ENCODE measurements at regions not wholly inside any gene's neighbourhood (a gene's known extent, or its start where the extent isn't known, plus 50 kb on each side); places are given as distances from the start of the nearest gene placed in this dataset.

GRCh38 chr6:14501240-14501639, 383.7 kb downstream of the CD83 start:
- H4K8ac ChIP-seq (replicated peaks; ENCODE audit: insufficient read length, low read depth, low read length) = no peak overlapping the region
- no peak overlapping the region for H2AFZ ChIP-seq (ENCODE audit: low read length)
- peaks cover 14 to 19% of the 10 kb centered on the region in 2 experiments for H3K4me1 Mint-ChIP-seq
- no peak overlapping the region for H3K56ac ChIP-seq (ENCODE audit: insufficient read length, low read depth, low read length)
- no peaks in the 10 kb centered on the region for H3K9me3 ChIP-seq (ENCODE audit: control insufficient read depth, low read depth, low read length)
- H3K4me1 ChIP-seq (ENCODE audit: insufficient read depth, low read length) = no peaks in the 10 kb centered on the region; the same call in 1 of the 2 replicates
- no CpG with 5 or more reads among the region's 7 CpGs for WGBS (ENCODE audit: extremely low coverage, insufficient read length, low lambda C conversion rate)
- H3T11ph ChIP-seq (ENCODE audit: low read length) = no peak overlapping the region
- peaks cover 0 to 9% (median 5%) of the 10 kb centered on the region in 3 experiments; a peak in 5 of 7 replicates for H3K36me3 Mint-ChIP-seq (ENCODE audit: insufficient read depth in 1 of 3, low read depth in 3 of 3)
- H3K27ac ChIP-seq (ENCODE audit: insufficient read length, low read depth, low read length) = no peak overlapping the region
- H3K27me3 ChIP-seq (ENCODE audit: insufficient read depth, low read length) = no peaks in the 10 kb centered on the region
- H2BK15ac ChIP-seq (ENCODE audit: low read depth, low read length) = no peak overlapping the region
- H3K4ac ChIP-seq (ENCODE audit: low read depth, low read length) = no peak overlapping the region
- no peaks in the 10 kb centered on the region for H3K23me2 ChIP-seq (ENCODE audit: insufficient read length, low read depth, low read length, poor library complexity, severe bottlenecking)
- no peak overlapping the region for H3K18ac ChIP-seq (ENCODE audit: insufficient read length, low read depth, low read length)
- H3K79me2 ChIP-seq (ENCODE audit: insufficient read depth, low read length) = no peaks in the 10 kb centered on the region
- no peak overlapping the region for H2BK5ac ChIP-seq (ENCODE audit: insufficient read length, low read length)
- TF ChIP-seq, protein P1, sequence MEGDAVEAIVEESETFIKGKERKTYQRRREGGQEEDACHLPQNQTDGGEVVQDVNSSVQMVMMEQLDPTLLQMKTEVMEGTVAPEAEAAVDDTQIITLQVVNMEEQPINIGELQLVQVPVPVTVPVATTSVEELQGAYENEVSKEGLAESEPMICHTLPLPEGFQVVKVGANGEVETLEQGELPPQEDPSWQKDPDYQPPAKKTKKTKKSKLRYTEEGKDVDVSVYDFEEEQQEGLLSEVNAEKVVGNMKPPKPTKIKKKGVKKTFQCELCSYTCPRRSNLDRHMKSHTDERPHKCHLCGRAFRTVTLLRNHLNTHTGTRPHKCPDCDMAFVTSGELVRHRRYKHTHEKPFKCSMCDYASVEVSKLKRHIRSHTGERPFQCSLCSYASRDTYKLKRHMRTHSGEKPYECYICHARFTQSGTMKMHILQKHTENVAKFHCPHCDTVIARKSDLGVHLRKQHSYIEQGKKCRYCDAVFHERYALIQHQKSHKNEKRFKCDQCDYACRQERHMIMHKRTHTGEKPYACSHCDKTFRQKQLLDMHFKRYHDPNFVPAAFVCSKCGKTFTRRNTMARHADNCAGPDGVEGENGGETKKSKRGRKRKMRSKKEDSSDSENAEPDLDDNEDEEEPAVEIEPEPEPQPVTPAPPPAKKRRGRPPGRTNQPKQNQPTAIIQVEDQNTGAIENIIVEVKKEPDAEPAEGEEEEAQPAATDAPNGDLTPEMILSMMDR (conservative IDR thresholded peaks at IDR 0.05) = no peak
- H4K91ac ChIP-seq (ENCODE audit: insufficient read length, low read depth, low read length) = no peak overlapping the region
- H2AK5ac ChIP-seq (ENCODE audit: insufficient read length, low read length) = no peak overlapping the region
- H3K4me3 Mint-ChIP-seq = no peak overlapping the region
- no peaks in the 10 kb centered on the region for H4K20me1 ChIP-seq (ENCODE audit: control insufficient read depth, insufficient read depth, insufficient read length)
- no peaks in the 10 kb centered on the region for H3K79me1 ChIP-seq (ENCODE audit: insufficient read depth, low read depth, low read length, poor library complexity, severe bottlenecking)
- no peak overlapping the region for H2BK12ac ChIP-seq (ENCODE audit: insufficient read length, low read depth, low read length)
- H3K9ac ChIP-seq (ENCODE audit: extremely low read depth, insufficient read length, low read length) = no peak overlapping the region
- H3K27me3 Mint-ChIP-seq (ENCODE audit: low read depth) = no peaks in the 10 kb centered on the region; the same call in 1 of the 2 replicates
- peaks cover 3 to 10% of the 10 kb centered on the region in 2 experiments; a peak in 4 of 5 replicates for H3K9me3 Mint-ChIP-seq
- H3K14ac ChIP-seq (ENCODE audit: insufficient read depth, low read length) = no peak overlapping the region
- no peak overlapping the region for H4K5ac ChIP-seq (ENCODE audit: insufficient read length, low read depth, low read length)
- no peak overlapping the region for H3K4me2 ChIP-seq (ENCODE audit: insufficient read depth, insufficient read length, low read length)
- H3K23ac ChIP-seq (ENCODE audit: insufficient read length, low read depth, low read length) = no peak overlapping the region
- no peak for DNase-seq
- H3K27ac Mint-ChIP-seq = no peak overlapping the region
- H2BK120ac ChIP-seq (ENCODE audit: low read depth, low read length, poor library complexity, severe bottlenecking) = no peak overlapping the region
- H2BK20ac ChIP-seq (ENCODE audit: low read depth, low read length, poor library complexity, severe bottlenecking) = no peak overlapping the region
